ENCODE measurements at regions not wholly inside any gene's neighbourhood (a gene's known extent, or its start where the extent isn't known, plus 50 kb on each side); places are given as distances from the start of the nearest gene placed in this dataset.
A peak's percentile ranks its signal among the peaks of the same experiment; 100 is the strongest.

DNA sequence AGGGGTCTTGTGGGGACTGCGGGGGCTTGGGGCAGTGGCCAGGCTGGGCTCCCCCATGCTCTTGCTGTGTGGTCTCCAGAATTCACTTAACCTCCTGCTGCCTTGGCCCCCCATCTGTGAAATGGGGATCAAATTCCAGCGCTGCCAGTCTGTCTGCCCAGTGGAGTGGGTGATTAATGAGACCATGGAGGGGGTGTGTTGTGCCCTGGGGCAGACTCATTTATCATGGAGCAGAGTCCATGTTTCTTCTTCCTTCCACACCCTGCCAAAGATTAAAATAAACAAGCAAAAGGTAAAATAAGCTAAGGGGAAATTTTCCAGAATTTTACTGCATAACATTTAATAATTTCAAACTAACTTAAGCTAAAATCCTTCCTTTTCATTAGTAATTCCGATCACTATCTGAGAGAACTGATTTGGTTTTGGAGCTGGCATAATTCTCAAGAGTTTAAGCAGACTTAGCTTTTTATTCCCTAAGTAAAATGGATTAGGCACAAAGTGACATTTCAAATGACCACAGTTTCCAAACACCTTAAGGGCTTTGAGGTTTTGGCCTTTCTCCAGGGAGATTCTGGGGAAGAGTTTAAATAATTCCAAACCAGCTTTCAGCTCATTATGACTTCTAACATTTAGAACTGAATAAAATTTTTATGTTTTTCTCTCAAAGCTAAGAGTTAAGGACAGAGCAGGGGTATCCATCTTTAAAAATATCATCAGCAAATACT, 211.9 kb downstream of the CXCL12 start:
- peaks cover 6 to 8% of the 10 kb centered on the region in 2 donors for H3K27me3 Mint-ChIP-seq
- no peak overlapping the region for H3K4me3 Mint-ChIP-seq
- no peak overlapping the region for H3K27ac Mint-ChIP-seq
- no peaks in the 10 kb centered on the region for H3K4me1 Mint-ChIP-seq (ENCODE audit: low read depth in 2 of 2)
- no peaks in the 10 kb centered on the region for H3K9me3 Mint-ChIP-seq
- ATAC-seq (no peak), DNase-seq (ENCODE audit: low spot score) (no peak)
- H3K36me3 Mint-ChIP-seq, result no peaks in the 10 kb centered on the region

DNA sequence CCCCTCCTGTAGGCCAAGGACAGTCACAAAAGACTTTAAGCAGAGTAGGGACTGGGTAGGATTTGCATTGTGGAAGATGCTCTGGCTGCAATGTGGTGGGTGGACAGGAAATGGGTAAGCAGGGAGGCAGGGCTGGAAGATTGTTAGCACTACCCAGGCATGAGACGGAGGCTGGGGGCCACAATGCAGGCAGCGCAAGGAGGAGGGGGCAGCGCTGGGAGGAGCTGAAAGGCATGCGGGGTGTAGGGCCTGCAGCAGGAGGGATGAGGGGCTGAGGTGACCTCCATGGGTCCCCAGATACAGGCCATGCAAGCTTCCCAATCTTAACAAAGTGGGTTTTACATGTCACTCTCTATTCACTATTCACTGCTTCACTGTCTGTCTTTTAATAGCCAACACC, 213.1 kb downstream of the CXCL12 start:
- DNase-seq (ENCODE audit: low spot score), result no peak
- peaks cover 7 to 9% of the 10 kb centered on the region in 2 donors for H3K27me3 Mint-ChIP-seq
- H3K9me3 Mint-ChIP-seq, result no peaks in the 10 kb centered on the region
- ATAC-seq, result peak in 1 of 2 donors; percentile 54
- no peak overlapping the region for H3K4me3 Mint-ChIP-seq
- no peaks in the 10 kb centered on the region for H3K4me1 Mint-ChIP-seq (ENCODE audit: low read depth in 2 of 2)
- no peak overlapping the region for H3K27ac Mint-ChIP-seq
- H3K36me3 Mint-ChIP-seq, result no peaks in the 10 kb centered on the region

DNA sequence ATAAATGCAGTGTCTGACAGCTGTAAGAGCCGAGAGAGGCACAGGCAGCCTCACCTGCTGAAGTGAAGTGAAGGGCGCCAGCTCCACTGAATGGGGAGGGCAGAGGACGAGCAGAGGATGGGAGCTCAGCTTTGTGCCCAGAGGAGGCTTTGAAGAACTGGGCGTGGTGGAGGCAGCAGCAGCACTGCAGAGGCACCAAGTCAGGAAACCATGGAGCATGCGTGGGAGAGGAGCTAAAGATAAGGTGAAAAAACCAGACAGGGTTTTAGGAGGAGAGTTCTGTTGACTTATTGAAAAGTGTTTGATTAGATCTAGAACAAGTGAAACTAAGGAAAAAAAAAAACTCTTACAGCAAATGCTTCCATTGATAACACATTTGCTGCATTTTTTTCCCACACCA, 216.4 kb downstream of the CXCL12 start:
- peaks cover 8 to 16% of the 10 kb centered on the region in 2 donors for H3K27me3 Mint-ChIP-seq
- no peak overlapping the region for H3K27ac Mint-ChIP-seq
- no peaks in the 10 kb centered on the region for H3K9me3 Mint-ChIP-seq
- ATAC-seq (no peak), DNase-seq (ENCODE audit: low spot score) (no peak)
- no peaks in the 10 kb centered on the region for H3K36me3 Mint-ChIP-seq
- no peaks in the 10 kb centered on the region for H3K4me1 Mint-ChIP-seq (ENCODE audit: low read depth in 2 of 2)
- no peak overlapping the region for H3K4me3 Mint-ChIP-seq

DNA sequence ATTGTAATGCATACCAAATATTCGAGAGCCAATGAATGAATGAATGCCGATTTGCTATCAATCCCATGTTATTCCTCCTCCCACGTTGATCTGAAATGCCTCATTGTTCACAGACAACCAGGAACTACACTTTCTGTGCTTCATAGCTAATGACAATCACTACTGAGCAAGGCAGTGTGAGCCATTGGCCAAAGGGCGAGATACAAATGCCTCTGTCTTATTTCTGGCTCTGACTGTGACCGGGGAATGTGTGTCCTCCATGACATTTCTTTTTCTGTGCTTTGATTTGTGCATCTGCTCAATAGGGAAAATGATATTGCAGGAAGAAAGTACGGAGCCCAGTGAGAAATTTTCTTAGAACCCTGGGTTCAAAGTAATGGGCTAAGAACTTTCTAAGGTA, 217.1 kb downstream of the CXCL12 start:
- Mint-ChIP-seq H3K36me3 (no peaks in the 10 kb centered on the region), H3K27me3 (peaks cover 12 to 17% of the 10 kb centered on the region in 2 donors), H3K4me1 (ENCODE audit: low read depth in 2 of 2) (no peaks in the 10 kb centered on the region), H3K27ac (no peak overlapping the region), H3K9me3 (no peaks in the 10 kb centered on the region), H3K4me3 (no peak overlapping the region)
- no peak for ATAC-seq
- no peak for DNase-seq (ENCODE audit: low spot score)

DNA sequence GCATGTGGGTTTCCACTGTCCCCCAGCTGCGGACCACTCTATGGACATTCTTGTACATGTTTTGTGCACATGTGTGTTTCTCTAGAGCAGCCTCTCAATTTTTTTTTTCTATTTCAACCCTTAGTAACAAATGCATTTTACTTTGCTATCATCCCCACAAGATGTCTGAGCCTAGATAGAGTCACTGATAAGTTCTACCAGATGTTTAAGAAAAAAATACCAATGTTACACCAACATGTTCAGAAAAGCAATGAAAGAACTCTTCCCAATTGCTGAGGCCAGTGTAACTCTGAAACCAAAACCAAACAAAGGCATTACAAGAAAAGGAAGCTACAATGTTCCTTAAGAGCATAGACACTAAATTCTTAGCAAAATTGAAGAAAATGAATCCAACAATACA, 218.5 kb downstream of the CXCL12 start:
- peaks cover 15 to 18% of the 10 kb centered on the region in 2 donors for H3K27me3 Mint-ChIP-seq
- no peaks in the 10 kb centered on the region for H3K36me3 Mint-ChIP-seq
- no peak for DNase-seq (ENCODE audit: low spot score)
- H3K4me1 Mint-ChIP-seq (ENCODE audit: low read depth in 2 of 2), result no peaks in the 10 kb centered on the region
- no peaks in the 10 kb centered on the region for H3K9me3 Mint-ChIP-seq
- no peak overlapping the region for H3K4me3 Mint-ChIP-seq
- no peak overlapping the region for H3K27ac Mint-ChIP-seq
- no peak for ATAC-seq

DNA sequence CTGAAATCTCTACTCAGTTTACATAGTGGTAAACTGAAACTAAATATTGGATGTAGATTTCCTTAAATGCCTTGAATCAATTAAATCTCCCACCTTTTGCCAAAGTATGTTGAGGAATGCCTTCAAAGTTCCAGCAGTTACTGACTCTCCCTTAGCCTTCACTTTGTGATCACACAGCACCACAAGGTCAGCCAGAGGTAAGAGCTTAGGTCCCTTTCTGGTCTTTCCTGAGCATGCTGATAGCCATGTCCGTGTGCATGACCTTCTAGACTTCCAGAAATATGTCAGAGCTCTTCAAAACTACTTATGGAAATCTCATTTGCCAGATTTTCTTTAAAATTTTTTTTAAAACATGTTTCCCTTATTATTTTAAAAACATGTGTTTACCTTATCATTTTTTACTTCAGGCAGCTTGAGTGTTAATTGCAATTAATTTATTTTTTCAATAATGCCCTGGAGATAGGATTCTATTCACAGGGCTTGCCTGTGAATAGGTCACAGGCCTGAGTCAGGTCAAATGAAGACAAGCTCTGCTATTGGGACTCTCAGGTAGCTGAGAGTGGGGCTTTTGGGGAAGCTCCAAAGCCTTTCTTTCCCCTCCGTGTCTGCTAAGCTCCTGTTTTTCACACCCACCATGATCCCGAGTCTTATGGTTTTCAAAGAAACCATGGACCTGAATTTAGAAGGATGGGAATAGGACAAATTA, 220.5 kb downstream of the CXCL12 start:
- no peak overlapping the region for H3K27ac Mint-ChIP-seq
- no peaks in the 10 kb centered on the region for H3K9me3 Mint-ChIP-seq
- H3K36me3 Mint-ChIP-seq, result no peaks in the 10 kb centered on the region
- no peak for DNase-seq (ENCODE audit: low spot score)
- H3K4me3 Mint-ChIP-seq, result no peak overlapping the region
- peaks cover 15 to 16% of the 10 kb centered on the region in 2 donors for H3K27me3 Mint-ChIP-seq
- ATAC-seq, result no peak
- no peaks in the 10 kb centered on the region for H3K4me1 Mint-ChIP-seq (ENCODE audit: low read depth in 2 of 2)

DNA sequence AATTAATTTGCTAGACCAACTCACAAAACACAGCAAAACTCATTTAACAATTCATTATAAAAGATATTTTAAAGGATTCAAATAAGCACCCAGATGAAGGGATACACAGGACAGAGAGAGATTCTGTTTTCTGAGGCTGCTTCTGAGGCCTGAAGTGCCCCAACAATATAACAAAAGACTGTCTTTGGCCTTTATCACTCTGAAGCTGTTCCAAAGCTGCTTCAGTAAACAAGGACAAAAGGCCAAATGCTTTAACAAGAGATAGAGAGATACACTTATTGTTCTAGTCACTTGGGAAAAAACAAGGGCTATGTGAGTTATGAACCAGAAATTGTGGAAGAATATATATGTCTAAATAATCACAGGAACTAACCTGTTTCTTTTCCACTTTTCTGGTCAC, 223.7 kb downstream of the CXCL12 start:
- Mint-ChIP-seq H3K27me3 (peaks cover 10 to 21% of the 10 kb centered on the region in 2 donors), H3K36me3 (no peaks in the 10 kb centered on the region), H3K9me3 (no peaks in the 10 kb centered on the region), H3K4me3 (no peak overlapping the region), H3K4me1 (ENCODE audit: low read depth in 2 of 2) (no peaks in the 10 kb centered on the region), H3K27ac (no peak overlapping the region)
- DNase-seq (ENCODE audit: low spot score), result no peak
- no peak for ATAC-seq

DNA sequence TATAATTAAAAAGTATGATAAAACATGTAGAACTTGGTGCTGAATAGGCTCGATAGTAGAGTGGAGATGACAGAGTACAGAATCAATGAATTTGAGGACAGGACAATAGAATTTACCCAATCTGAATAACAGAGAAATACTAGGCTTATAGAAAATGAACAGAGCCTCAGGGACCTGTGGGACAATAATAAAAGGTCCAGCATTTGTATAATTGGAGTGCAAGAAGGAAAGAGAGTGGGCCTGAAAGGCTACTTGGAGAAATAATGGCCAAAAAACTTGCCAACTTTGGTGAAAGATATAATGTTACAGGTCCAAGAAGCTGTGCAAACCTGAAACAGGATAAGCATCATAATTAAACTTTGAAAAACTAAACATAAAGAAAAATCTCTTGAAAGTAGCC, 227.3 kb downstream of the CXCL12 start:
- Mint-ChIP-seq H3K27me3 (peaks cover 4 to 15% of the 10 kb centered on the region in 2 donors), H3K36me3 (no peaks in the 10 kb centered on the region), H3K4me1 (ENCODE audit: low read depth in 2 of 2) (no peaks in the 10 kb centered on the region), H3K9me3 (no peaks in the 10 kb centered on the region), H3K4me3 (no peak overlapping the region), H3K27ac (no peak overlapping the region)
- ATAC-seq, result no peak
- DNase-seq (ENCODE audit: low spot score), result no peak

DNA sequence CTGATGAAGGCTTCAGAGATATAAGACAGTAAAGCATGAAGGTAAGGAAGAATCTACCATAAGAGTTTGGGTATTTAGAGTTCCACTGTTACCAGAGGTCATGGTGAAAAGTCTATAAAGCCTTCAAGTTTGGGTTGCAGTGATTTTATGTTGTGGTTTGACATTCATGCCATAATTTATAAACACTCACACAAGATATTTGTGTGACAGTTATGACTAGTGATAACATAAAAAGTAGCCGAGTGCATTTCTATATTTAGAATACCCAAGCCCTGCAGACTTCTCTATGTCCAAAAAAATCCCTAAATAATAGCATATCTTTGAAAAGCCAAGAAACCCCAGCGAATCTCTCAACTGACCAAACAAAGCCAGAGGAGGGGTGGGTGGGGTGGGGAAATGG, 229.9 kb downstream of the CXCL12 start:
- ATAC-seq (no peak), DNase-seq (ENCODE audit: low spot score) (no peak)
- H3K27me3 Mint-ChIP-seq, result peaks cover 10 to 19% of the 10 kb centered on the region in 2 donors
- peaks cover 7% of the 10 kb centered on the region for H3K36me3 Mint-ChIP-seq
- no peaks in the 10 kb centered on the region for H3K4me1 Mint-ChIP-seq (ENCODE audit: low read depth in 2 of 2)
- H3K27ac Mint-ChIP-seq, result no peak overlapping the region
- no peak overlapping the region for H3K4me3 Mint-ChIP-seq
- peaks cover 3% of the 10 kb centered on the region for H3K9me3 Mint-ChIP-seq

DNA sequence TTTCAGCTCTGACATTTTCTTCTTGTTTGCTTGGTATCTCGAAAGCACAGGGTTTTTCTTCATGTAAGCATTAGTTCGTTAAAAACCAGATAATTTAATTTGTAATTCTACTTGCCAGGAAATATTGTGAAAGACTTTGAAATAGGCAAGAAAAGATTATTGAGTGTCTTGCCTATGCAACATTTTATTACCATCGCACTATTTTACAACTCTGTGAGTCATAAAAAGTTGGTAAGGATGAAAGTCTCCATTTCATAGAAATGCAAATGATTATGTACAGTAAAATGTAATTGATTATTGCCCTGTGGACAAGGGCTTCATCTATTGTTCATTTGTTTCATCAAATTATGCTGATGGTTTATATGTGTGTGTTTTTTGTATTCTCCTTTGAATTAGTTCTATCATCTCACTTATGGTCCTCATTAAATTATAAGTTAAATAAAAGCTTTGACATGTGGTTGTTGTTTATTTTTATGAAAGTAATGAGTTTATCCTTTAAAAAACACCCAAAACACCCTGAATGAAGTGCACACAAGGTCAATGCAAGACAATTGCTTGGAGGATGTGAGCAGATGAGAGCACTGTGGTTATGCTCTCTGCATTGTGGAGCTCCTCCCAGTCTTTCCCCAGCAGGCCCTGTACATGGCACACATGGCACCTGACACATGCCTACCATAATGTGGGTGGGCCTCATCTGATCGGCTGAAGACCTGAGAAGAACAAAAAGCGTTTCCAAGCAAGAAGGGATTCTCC, 230.8 kb downstream of the CXCL12 start:
- H3K27ac Mint-ChIP-seq, result no peak overlapping the region
- H3K4me1 Mint-ChIP-seq (ENCODE audit: low read depth in 2 of 2), result no peaks in the 10 kb centered on the region
- peaks cover 8% of the 10 kb centered on the region for H3K9me3 Mint-ChIP-seq
- no peak overlapping the region for H3K4me3 Mint-ChIP-seq
- H3K27me3 Mint-ChIP-seq, result peaks cover 10 to 22% of the 10 kb centered on the region in 2 donors
- peaks cover 7% of the 10 kb centered on the region for H3K36me3 Mint-ChIP-seq
- DNase-seq (ENCODE audit: low spot score) (no peak), ATAC-seq (no peak)

DNA sequence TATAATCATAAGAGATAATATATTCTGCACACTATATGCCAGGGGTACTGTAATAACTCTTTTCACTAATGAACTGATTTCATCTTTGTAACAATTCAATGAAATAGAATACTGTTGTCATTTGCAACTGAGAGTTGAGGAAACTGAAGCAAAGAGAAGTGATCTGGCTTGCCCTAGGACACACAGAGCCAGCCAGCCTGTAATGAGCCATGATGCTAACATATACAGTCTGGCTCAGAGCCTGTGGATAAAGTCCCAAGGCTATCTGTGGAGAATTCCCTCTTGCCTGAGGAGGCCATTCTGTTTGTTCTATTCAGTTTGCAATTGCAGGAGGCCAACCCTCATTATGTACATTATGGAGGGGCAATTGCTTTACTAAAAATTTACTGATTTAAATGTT, 241.3 kb downstream of the CXCL12 start:
- Mint-ChIP-seq H3K36me3 (no peaks in the 10 kb centered on the region), H3K4me3 (no peak overlapping the region), H3K27me3 (peaks cover 0 to 17% of the 10 kb centered on the region in 2 donors), H3K4me1 (ENCODE audit: low read depth in 2 of 2) (no peaks in the 10 kb centered on the region), H3K27ac (no peak overlapping the region), H3K9me3 (no peaks in the 10 kb centered on the region)
- ATAC-seq (no peak), DNase-seq (ENCODE audit: low spot score) (no peak)

DNA sequence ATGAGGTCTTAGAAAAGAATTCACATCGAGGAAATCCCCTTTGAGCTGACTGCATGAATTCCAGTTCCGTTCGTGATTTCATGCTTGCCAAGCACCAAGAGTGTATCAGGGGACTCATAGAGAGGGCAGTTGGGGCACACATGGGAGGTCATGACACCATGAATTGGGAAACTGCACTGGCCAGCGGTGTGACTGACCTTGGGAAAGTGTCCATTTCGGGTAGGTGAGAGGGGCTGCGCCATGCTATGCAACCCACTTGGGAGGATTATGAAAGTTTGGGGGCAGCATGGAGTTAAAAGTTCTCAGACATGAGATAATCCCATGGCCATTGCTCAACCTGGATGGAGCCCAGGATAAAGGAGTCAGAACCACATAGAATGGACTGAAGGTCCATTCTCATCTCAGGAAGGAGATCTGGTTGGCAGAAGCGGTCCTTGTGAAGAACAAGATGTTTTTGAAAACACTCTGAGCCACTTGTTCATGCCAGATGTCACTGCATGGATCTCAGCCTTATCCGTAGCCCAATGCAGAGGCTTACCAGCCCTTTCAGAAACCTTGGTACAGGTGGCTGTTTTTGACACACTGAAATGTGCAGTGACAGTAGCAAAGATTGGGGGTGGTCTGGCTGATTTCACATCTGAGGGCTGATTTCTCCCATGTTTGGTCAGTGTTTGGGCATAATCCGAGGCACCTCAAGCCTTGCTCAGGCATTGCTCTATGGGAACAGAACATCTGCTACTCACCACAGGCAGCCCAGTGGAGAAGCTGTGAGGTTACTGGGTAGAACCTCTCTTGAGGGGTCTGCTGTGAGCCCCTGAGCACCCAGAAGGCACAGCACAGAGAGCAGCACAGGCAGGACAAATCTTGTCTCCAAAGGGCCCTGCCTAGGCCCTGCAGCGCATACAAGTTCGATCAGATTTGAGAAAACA, 252.3 kb downstream of the CXCL12 start:
- DNase-seq (ENCODE audit: low spot score) (no peak), ATAC-seq (no peak)
- Mint-ChIP-seq H3K4me1 (ENCODE audit: low read depth in 2 of 2) (no peaks in the 10 kb centered on the region), H3K36me3 (no peaks in the 10 kb centered on the region), H3K27me3 (peaks cover 6 to 17% of the 10 kb centered on the region in 2 donors), H3K27ac (no peak overlapping the region), H3K9me3 (no peaks in the 10 kb centered on the region), H3K4me3 (no peak overlapping the region)

DNA sequence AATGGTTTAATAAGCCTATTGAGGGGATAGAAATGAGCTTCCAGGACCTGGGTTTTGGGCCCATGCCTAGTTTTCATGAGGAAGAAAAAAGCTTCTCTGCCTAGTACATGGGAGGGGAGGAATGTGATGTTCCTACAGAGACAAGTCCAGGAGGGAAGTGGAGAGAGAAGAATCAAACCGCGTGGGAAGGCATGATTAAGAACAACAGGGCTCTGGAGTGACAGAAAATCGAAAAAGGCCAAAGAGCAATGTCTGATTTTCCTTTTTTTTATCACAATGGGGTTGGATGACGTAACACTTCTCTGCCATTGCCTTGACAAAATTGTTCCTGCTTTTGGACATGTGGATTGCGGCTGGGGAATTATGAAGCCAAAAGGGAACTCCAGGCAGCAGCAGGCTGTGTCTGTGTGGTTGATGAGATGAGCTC, 258.6 kb downstream of the CXCL12 start:
- Mint-ChIP-seq H3K4me3 (no peak overlapping the region), H3K9me3 (no peaks in the 10 kb centered on the region), H3K27me3 (peaks cover 21 to 33% of the 10 kb centered on the region in 2 donors), H3K36me3 (no peaks in the 10 kb centered on the region), H3K27ac (no peak overlapping the region), H3K4me1 (ENCODE audit: low read depth in 2 of 2) (no peaks in the 10 kb centered on the region)
- no peak for ATAC-seq
- DNase-seq (ENCODE audit: low spot score), result no peak

Measured in natural killer cell treated with Interleukin-12 subunit alpha and Interleukin-12 subunit beta and Interleukin-15 and Interleukin-18, amount 100 ng/mL, for 72 hours (primary cell).